Kidney (tissue), 13 donors: ENCODE measurements at regions not wholly inside any gene's neighbourhood (a gene's known extent, or its start where the extent isn't known, plus 50 kb on each side); places are given as distances from the start of the nearest gene placed in this dataset.

ENCODE experiments used
- DNase-seq, 5 donors: peaks; one replicate each; pipeline ENCODE4 v3.0.0-alpha.2; 2013 to 2020
- FAIRE-seq: peaks from 2 replicates; lab custom pipeline; 2012; peaks lifted over from hg19 to GRCh38; lab: Jason Lieb, UNC
- H3K27ac ChIP-seq, 2 donors: one replicate each; pipeline ENCODE4 v1.7.0; 2013; ENCODE audit warnings: low read depth in 2 of 2, low read length in 2 of 2, inconsistent platforms in 1 of 2
- H3K27me3 ChIP-seq: one replicate; pipeline ENCODE4 v1.7.1; 2013; ENCODE audit warnings: low read length, inconsistent platforms; ENCODE audit not compliant: control insufficient read depth, insufficient read depth
- H3K36me3 ChIP-seq, 3 donors: one replicate each; pipeline versions ENCODE4 v1.7.0 to v1.7.1; 2013; ENCODE audit warnings: low read length in 3 of 3, control low read depth in 1 of 3, inconsistent platforms in 1 of 3; ENCODE audit not compliant: insufficient read depth in 3 of 3, control insufficient read depth in 2 of 3
- H3K4me1 ChIP-seq, 3 donors: one replicate each; pipeline versions ENCODE4 v1.7.0 to v1.7.1; 2013; ENCODE audit warnings: low read length in 3 of 3, inconsistent platforms in 1 of 3, low read depth in 1 of 3; ENCODE audit not compliant: control insufficient read depth in 2 of 3, insufficient read depth in 2 of 3
- H3K4me3 ChIP-seq, 3 donors: one replicate each; pipeline versions ENCODE4 v1.7.0 to v1.8.1; 2013; ENCODE audit warnings: low read length in 3 of 3, control low read depth in 1 of 3, inconsistent platforms in 1 of 3
- H3K9ac ChIP-seq, 3 donors: one replicate each; pipeline versions ENCODE4 v1.7.0 to v1.7.1; 2013; ENCODE audit warnings: low read length in 3 of 3, control low read depth in 1 of 3, inconsistent platforms in 1 of 3
- H3K9me3 ChIP-seq, 3 donors: one replicate each; pipeline versions ENCODE4 v1.7.0 to v1.7.1; 2013; ENCODE audit warnings: low read length in 3 of 3, control low read depth in 1 of 3, inconsistent platforms in 1 of 3; ENCODE audit not compliant: control insufficient read depth in 2 of 3, insufficient read depth in 1 of 3
- intact Hi-C: fragments of 100-400 bp; cut with DNase I; formaldehyde crosslinking; loops from one replicate; pipeline ENCODE4 v1.11.1; 2022
- TF ChIP-seq, protein P1 (sequence below): IDR thresholded peaks from 3 replicates; pipeline ENCODE4 v1.5.1; 2012; ENCODE audit warnings: mild to moderate bottlenecking, moderate library complexity, borderline replicate concordance; ENCODE audit not compliant: insufficient read depth; ENCODE audit errors: extremely low read depth
- donor health status: control.
- donor health status: control.
- donor health status: control.
- donor health status: control.
- donor health status: control.
- donor health status: DM: yes; HTN: yes; CAD: no.
- donor health status: Normal renal cell carcinoma (clear cell type).

DNA sequence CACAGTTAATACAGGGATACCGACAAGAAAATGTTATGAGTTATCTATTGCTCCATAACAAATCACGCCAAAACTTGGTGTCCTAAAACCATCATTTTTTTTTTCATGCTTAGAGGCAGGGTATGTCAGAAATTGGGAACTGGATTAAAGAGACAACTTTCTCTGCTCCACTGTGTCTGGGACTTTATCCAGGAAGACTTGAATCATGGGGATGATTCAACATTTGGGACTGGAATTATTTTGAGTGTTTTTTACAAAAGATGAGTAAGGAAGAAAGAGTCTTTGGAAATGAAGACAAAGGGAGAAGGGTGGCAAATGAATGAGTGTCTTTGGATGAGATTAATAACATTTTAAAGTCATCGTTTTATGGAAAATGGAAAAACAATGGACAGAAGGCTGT lies 1883.7 kb upstream of the C9orf72 start:
- H3K4me3 ChIP-seq = no peak overlapping the region
- H3K4me1 ChIP-seq = no peaks in the 10 kb centered on the region
- TF ChIP-seq, protein P1, sequence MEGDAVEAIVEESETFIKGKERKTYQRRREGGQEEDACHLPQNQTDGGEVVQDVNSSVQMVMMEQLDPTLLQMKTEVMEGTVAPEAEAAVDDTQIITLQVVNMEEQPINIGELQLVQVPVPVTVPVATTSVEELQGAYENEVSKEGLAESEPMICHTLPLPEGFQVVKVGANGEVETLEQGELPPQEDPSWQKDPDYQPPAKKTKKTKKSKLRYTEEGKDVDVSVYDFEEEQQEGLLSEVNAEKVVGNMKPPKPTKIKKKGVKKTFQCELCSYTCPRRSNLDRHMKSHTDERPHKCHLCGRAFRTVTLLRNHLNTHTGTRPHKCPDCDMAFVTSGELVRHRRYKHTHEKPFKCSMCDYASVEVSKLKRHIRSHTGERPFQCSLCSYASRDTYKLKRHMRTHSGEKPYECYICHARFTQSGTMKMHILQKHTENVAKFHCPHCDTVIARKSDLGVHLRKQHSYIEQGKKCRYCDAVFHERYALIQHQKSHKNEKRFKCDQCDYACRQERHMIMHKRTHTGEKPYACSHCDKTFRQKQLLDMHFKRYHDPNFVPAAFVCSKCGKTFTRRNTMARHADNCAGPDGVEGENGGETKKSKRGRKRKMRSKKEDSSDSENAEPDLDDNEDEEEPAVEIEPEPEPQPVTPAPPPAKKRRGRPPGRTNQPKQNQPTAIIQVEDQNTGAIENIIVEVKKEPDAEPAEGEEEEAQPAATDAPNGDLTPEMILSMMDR = no peak
- no peak for DNase-seq
- H3K9ac ChIP-seq = no peak overlapping the region
- H3K9me3 ChIP-seq = peaks cover 0 to 3% (median 0%) of the 10 kb centered on the region in 3 donors
- no peak for FAIRE-seq
- intact Hi-C loops = no loop called here
- no peaks in the 10 kb centered on the region for H3K36me3 ChIP-seq
- H3K27ac ChIP-seq = no peak overlapping the region
- no peaks in the 10 kb centered on the region for H3K27me3 ChIP-seq

DNA sequence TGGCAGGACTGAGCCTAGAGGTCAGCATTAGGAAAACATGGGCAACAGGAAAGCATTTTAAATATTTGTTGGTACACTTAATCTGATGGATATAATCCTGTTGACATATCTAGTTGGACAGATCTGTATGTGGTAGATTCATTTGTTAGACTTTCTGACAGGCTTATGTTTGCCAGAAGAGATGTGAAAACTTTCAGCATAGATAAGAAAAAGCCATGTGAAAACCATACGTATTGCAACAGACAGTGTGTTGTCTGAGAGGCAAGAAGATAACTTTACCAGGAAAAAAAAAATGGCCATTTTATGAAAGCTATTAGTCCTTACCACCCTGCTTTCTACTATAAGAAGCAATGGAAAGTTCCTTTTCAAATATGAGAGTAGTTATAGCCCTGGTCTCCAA lies 1902.2 kb upstream of the C9orf72 start:
- no peak overlapping the region for H3K27ac ChIP-seq
- H3K36me3 ChIP-seq = no peaks in the 10 kb centered on the region
- no peak for FAIRE-seq
- no peak overlapping the region for H3K9ac ChIP-seq
- H3K27me3 ChIP-seq = no peaks in the 10 kb centered on the region
- no peak overlapping the region for H3K4me3 ChIP-seq
- H3K4me1 ChIP-seq = no peaks in the 10 kb centered on the region
- intact Hi-C loops = no loop called here
- peaks cover 0 to 2% (median 0%) of the 10 kb centered on the region in 3 donors for H3K9me3 ChIP-seq
- no peak for DNase-seq
- TF ChIP-seq, protein P1 = no peak

DNA sequence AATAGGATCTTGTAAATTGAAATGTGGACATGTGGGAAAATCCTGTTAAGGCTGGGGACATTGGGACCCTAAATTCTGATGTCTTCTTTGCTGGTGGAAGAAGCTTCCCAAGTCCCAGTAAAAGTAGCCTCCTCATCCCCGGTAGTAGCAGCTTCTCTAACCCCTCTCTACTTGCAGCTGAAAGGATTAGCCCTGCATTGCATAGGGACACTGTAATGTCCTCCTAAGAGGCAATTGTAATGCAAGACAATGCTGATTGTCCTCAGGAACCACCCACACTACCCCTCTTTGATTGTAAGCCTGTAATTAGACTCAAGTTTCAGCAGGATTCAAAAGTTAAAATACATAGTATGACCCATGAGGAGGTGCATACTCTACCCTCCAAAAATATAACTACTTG lies 1938.4 kb upstream of the C9orf72 start:
- no peaks in the 10 kb centered on the region for H3K9me3 ChIP-seq
- no peak overlapping the region for H3K9ac ChIP-seq
- H3K4me3 ChIP-seq = no peak overlapping the region
- intact Hi-C loops = no loop called here
- H3K36me3 ChIP-seq = no peaks in the 10 kb centered on the region
- no peak for FAIRE-seq
- H3K27ac ChIP-seq = no peak overlapping the region
- H3K27me3 ChIP-seq = no peaks in the 10 kb centered on the region
- no peak for DNase-seq
- H3K4me1 ChIP-seq = no peaks in the 10 kb centered on the region
- TF ChIP-seq, protein P1 = no peak

DNA sequence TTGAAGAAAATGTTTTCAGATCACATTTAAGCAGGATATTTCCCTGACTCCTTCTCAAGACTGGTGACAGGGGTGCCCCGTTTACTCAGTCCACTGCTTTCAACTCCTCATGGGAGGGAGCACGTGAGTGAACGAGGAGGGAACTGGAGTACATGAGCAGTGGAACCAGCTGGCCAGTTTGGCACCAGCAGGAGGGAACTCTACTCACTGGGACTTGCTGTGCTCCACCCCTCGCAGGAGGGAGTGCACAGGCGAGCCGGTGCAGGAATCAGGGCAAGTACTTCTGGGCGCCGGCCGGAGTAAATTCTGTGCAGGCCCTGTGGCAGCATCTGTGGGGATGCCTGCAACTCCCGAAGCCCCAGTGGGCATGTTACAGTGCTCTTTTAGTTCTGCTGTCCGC lies 1941.1 kb upstream of the C9orf72 start:
- Histone ChIP-seq H3K27ac (no peak overlapping the region), H3K9ac (no peak overlapping the region), H3K9me3 (no peaks in the 10 kb centered on the region), H3K4me3 (no peak overlapping the region), H3K4me1 (no peaks in the 10 kb centered on the region), H3K27me3 (no peaks in the 10 kb centered on the region), H3K36me3 (no peaks in the 10 kb centered on the region)
- DNase-seq (peak in 4 of 5 donors; percentile 12 to 63 (median 12)), FAIRE-seq (no peak)
- intact Hi-C loops = no loop called here
- TF ChIP-seq, protein P1 = no peak
